ENCODE measurements at regions not wholly inside any gene's neighbourhood (a gene's known extent, or its start where the extent isn't known, plus 50 kb on each side); places are given as distances from the start of the nearest gene placed in this dataset.
"Not testable (repeated sequence)": the region's sequence is repeated elsewhere in the genome, so short reads cannot be mapped to it uniquely, and the experiment has no call there.

DNA sequence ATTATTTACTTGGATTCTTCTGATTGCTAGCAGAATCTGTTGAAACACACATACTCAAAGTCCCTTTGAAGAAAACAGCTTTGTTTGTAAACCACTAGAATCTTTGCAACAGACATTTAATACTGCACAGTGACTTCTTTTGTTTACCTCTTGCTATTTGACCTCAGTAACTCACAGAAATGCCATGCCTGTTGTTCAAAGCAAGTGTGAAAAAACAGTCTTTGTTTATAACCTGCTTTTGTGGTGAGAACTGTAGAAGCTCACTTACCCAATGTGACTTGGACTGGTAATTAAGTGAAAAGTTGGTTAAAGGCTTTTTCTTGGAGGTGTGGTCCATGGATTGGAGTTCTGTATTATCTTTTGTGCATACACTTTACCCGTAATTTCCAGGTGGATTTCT is 55.7 kb upstream of the ARL17B start:
- H3K27ac ChIP-seq (ENCODE audit: extremely low read length, insufficient read depth, low read length); H4K20me1 ChIP-seq (ENCODE audit: insufficient read depth, low read length); POLR2A ChIA-PET; H3K27me3 ChIP-seq (ENCODE audit: control insufficient read depth in 1 of 2, insufficient read depth in 2 of 2, low read length in 2 of 2); FAIRE-seq; ATAC-seq; intact Hi-C loops (cut with micrococcal nuclease; ENCODE audit: unreplicated experiment); DNase-seq (ENCODE audit: low spot score); in situ Hi-C loops (cut with HindIII; ENCODE audit: extremely low pct_ligation_motif_present, low pct_unique_long_range_greater_than_20kb); H3K9ac ChIP-seq (ENCODE audit: insufficient read depth, low read depth, low read length); H3K4me1 ChIP-seq (ENCODE audit: insufficient read depth, low read length); BruUV-seq (replicated peaks); CTCF ChIA-PET (ENCODE audit: low intra/inter-chr PET ratio, low total read pairs); H3K36me3 ChIP-seq (replicated peaks in 1 of 2; ENCODE audit: control insufficient read depth in 1 of 2, insufficient read depth in 2 of 2, low read length in 2 of 2); H3K4me3 ChIP-seq (replicated peaks in 1 of 3; ENCODE audit: insufficient read depth in 1 of 3, low read depth in 2 of 3, low read length in 3 of 3); H3K79me2 ChIP-seq (ENCODE audit: insufficient read depth, low read length); H3K4me2 ChIP-seq (ENCODE audit: low read depth, low read length); H3K9me3 ChIP-seq (ENCODE audit: low read length); H2AFZ ChIP-seq (ENCODE audit: low read length): not testable (repeated sequence)
- WGBS (ENCODE audit: low lambda C conversion rate): no CpG with 5 or more reads among the region's 1 CpG

DNA sequence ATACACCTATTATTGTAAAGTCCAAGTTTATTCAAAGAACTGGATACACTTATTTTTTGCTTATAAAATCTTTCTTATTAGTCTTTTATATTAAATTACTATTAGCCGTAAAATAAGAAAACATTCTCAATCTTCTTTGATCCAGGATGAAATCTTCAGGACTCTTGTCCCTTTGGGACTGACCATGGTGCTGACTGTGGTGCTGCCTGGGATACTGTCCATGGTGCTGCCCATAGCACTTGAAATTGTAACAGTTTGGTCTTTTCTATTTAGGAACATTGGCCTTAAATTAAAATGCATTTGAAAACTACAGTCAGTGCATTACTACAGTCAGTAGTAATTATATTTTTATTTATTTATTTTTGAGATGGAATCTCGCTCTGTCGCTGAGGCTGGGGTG is 53.0 kb upstream of the ARL17B start:
- no CpG with 5 or more reads among the region's 3 CpGs for WGBS (ENCODE audit: low lambda C conversion rate)
- H4K20me1 ChIP-seq (ENCODE audit: insufficient read depth, low read length); CTCF ChIA-PET (ENCODE audit: low intra/inter-chr PET ratio, low total read pairs); H3K36me3 ChIP-seq (replicated peaks in 1 of 2; ENCODE audit: control insufficient read depth in 1 of 2, insufficient read depth in 2 of 2, low read length in 2 of 2); H2AFZ ChIP-seq (ENCODE audit: low read length); H3K9me3 ChIP-seq (ENCODE audit: low read length); H3K9ac ChIP-seq (ENCODE audit: insufficient read depth, low read depth, low read length); H3K4me1 ChIP-seq (ENCODE audit: insufficient read depth, low read length); H3K27ac ChIP-seq (ENCODE audit: extremely low read length, insufficient read depth, low read length); in situ Hi-C loops (cut with HindIII; ENCODE audit: extremely low pct_ligation_motif_present, low pct_unique_long_range_greater_than_20kb); H3K79me2 ChIP-seq (ENCODE audit: insufficient read depth, low read length); H3K27me3 ChIP-seq (ENCODE audit: control insufficient read depth in 1 of 2, insufficient read depth in 2 of 2, low read length in 2 of 2); FAIRE-seq; ATAC-seq; H3K4me3 ChIP-seq (replicated peaks in 1 of 3; ENCODE audit: insufficient read depth in 1 of 3, low read depth in 2 of 3, low read length in 3 of 3); DNase-seq (ENCODE audit: low spot score); H3K4me2 ChIP-seq (ENCODE audit: low read depth, low read length); BruUV-seq (replicated peaks); POLR2A ChIA-PET; intact Hi-C loops (cut with micrococcal nuclease; ENCODE audit: unreplicated experiment): not testable (repeated sequence)

DNA sequence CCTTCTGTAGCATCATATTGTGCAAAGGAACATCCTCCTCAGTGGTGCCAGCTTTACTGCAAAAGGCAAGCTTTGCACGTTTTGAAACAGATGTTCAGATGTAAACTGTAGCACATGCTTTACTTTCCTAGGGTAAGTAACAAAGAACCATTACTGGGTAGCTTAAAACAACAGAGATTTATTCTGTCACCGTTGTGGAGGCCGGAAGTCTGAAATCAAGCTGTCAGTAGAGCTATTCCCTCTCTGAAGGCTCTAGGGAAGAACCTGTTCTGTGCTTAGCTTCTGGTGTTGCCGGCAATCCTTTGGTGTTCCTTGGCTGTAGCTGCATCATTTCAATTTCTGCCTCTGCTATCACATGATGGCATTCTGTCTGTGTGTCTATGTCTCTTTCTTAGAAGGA is 50.6 kb upstream of the ARL17B start:
- H3K4me3 ChIP-seq (replicated peaks in 1 of 3; ENCODE audit: insufficient read depth in 1 of 3, low read depth in 2 of 3, low read length in 3 of 3); H3K27ac ChIP-seq (ENCODE audit: extremely low read length, insufficient read depth, low read length); H3K9ac ChIP-seq (ENCODE audit: insufficient read depth, low read depth, low read length); H3K36me3 ChIP-seq (replicated peaks in 1 of 2; ENCODE audit: control insufficient read depth in 1 of 2, insufficient read depth in 2 of 2, low read length in 2 of 2); ATAC-seq; in situ Hi-C loops (cut with HindIII; ENCODE audit: extremely low pct_ligation_motif_present, low pct_unique_long_range_greater_than_20kb); H3K4me2 ChIP-seq (ENCODE audit: low read depth, low read length); H2AFZ ChIP-seq (ENCODE audit: low read length); BruUV-seq (replicated peaks); intact Hi-C loops (cut with micrococcal nuclease; ENCODE audit: unreplicated experiment); H3K79me2 ChIP-seq (ENCODE audit: insufficient read depth, low read length); H3K27me3 ChIP-seq (ENCODE audit: control insufficient read depth in 1 of 2, insufficient read depth in 2 of 2, low read length in 2 of 2); H4K20me1 ChIP-seq (ENCODE audit: insufficient read depth, low read length); H3K9me3 ChIP-seq (ENCODE audit: low read length); FAIRE-seq; CTCF ChIA-PET (ENCODE audit: low intra/inter-chr PET ratio, low total read pairs); POLR2A ChIA-PET; H3K4me1 ChIP-seq (ENCODE audit: insufficient read depth, low read length); DNase-seq (ENCODE audit: low spot score): not testable (repeated sequence)
- no CpG with 5 or more reads among the region's 4 CpGs for WGBS (ENCODE audit: low lambda C conversion rate)

DNA sequence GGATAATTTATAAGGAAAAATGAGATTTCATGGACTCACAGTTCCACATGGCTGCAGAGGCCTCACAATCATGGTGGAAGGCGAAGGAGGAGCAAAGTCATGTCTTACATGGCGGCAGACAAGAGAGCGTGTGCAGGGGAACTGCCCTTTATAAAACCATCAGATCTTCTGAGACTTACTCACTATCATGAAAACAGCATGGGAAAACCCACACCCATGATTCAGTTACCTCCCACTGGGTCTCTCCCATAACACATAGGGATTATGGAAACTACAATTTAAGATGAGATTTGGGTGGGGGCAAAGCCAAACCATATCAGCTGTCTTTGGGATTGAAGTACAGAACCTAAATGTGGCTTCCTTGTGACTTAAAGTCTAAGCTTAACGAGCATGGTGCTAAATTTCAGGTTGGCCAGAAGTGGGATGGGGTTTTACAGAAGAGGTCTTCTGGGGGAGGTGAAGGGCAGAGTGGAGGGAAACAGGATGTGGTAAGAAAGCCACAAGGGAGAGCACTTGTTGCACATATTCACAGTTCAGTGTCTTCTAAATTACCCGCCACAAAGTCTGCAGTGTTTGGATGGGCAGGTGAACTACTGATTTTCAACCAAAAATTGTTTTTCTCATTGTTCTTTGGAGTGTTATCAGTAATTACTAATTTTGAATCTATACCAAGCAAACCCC is 49.7 kb upstream of the ARL17B start:
- POLR2A ChIA-PET; BruUV-seq (replicated peaks); FAIRE-seq: not testable (repeated sequence)

More for the DNA sequence above, 49.7 kb upstream of the ARL17B start:
- H3K9ac ChIP-seq (ENCODE audit: insufficient read depth, low read depth, low read length); H3K4me2 ChIP-seq (ENCODE audit: low read depth, low read length); H3K27me3 ChIP-seq (ENCODE audit: control insufficient read depth in 1 of 2, insufficient read depth in 2 of 2, low read length in 2 of 2); ATAC-seq; CTCF ChIA-PET (ENCODE audit: low intra/inter-chr PET ratio, low total read pairs); H3K4me3 ChIP-seq (replicated peaks in 1 of 3; ENCODE audit: insufficient read depth in 1 of 3, low read depth in 2 of 3, low read length in 3 of 3); H2AFZ ChIP-seq (ENCODE audit: low read length); H4K20me1 ChIP-seq (ENCODE audit: insufficient read depth, low read length); intact Hi-C loops (cut with micrococcal nuclease; ENCODE audit: unreplicated experiment); H3K27ac ChIP-seq (ENCODE audit: extremely low read length, insufficient read depth, low read length); H3K36me3 ChIP-seq (replicated peaks in 1 of 2; ENCODE audit: control insufficient read depth in 1 of 2, insufficient read depth in 2 of 2, low read length in 2 of 2); in situ Hi-C loops (cut with HindIII; ENCODE audit: extremely low pct_ligation_motif_present, low pct_unique_long_range_greater_than_20kb); H3K9me3 ChIP-seq (ENCODE audit: low read length); DNase-seq (ENCODE audit: low spot score); H3K79me2 ChIP-seq (ENCODE audit: insufficient read depth, low read length); H3K4me1 ChIP-seq (ENCODE audit: insufficient read depth, low read length): not testable (repeated sequence)
- WGBS (ENCODE audit: low lambda C conversion rate): no CpG with 5 or more reads among the region's 5 CpGs

Measured in HepG2 (cell line).